ENCODE measurements at regions not wholly inside any gene's neighbourhood (a gene's known extent, or its start where the extent isn't known, plus 50 kb on each side); places are given as distances from the start of the nearest gene placed in this dataset.

DNA sequence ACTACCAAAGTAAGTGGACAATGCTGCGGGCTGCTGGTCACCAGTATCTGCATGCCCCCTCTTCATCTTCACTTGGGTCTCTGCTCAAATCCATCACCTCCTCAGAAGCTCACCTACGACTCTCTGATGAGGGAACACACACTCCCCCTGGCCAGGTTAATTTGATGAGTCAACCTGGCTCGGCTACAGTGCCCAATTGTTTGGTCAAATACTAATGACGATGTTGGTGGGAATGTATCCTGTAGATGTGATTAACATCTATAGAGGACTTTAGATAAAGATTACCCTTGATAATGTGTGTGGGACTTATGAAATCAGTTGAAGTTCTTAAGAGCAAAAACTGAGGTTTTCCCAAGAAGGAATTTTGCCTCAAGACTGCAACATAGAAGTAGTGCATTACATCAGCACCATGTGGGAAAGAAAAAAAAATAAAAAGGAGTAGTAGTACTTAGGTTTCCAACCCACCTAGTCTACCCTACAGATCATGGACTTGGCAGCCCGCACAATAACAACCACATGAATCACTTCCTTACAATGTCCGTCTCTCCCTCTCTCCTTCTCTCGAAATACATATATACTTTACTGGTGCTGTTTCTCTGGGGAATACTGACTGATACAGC is 467.3 kb downstream of the DNAH5 start:
- TF ChIP-seq, protein P1, sequence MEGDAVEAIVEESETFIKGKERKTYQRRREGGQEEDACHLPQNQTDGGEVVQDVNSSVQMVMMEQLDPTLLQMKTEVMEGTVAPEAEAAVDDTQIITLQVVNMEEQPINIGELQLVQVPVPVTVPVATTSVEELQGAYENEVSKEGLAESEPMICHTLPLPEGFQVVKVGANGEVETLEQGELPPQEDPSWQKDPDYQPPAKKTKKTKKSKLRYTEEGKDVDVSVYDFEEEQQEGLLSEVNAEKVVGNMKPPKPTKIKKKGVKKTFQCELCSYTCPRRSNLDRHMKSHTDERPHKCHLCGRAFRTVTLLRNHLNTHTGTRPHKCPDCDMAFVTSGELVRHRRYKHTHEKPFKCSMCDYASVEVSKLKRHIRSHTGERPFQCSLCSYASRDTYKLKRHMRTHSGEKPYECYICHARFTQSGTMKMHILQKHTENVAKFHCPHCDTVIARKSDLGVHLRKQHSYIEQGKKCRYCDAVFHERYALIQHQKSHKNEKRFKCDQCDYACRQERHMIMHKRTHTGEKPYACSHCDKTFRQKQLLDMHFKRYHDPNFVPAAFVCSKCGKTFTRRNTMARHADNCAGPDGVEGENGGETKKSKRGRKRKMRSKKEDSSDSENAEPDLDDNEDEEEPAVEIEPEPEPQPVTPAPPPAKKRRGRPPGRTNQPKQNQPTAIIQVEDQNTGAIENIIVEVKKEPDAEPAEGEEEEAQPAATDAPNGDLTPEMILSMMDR (IDR thresholded peaks at IDR 0.05) = no peak
- no peak for TF ChIP-seq POLR2A (IDR thresholded peaks at IDR 0.05)
- no peak for TF ChIP-seq POLR2AphosphoS5 (IDR thresholded peaks at IDR 0.05)

Data from sigmoid colon (tissue), 4 donors.